ENCODE measurements at regions not wholly inside any gene's neighbourhood (a gene's known extent, or its start where the extent isn't known, plus 50 kb on each side); places are given as distances from the start of the nearest gene placed in this dataset.

DNA sequence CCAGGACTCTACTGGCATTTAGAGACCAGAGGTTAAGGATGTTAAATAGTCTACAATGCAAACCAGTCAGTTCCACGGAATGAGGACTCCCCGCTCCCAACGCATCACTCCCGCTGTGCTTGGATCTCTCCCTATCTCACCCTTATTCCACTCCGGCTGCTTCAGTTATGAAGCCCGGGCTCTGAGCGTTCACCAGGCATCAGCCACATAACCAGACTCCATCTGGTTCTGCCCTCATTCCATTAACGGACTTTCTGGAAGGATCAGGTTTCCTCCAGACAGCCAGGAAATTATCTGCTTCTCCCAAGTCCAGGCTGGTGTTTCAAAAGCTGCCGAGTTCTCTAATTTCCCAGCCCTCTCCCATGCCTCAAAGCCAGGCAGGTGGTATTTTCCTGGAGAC, 499.3 kb downstream of the GLRX3 start:
- TF ChIP-seq POLR2A (IDR thresholded peaks at IDR 0.05) = no peak
- TF ChIP-seq, protein P1, sequence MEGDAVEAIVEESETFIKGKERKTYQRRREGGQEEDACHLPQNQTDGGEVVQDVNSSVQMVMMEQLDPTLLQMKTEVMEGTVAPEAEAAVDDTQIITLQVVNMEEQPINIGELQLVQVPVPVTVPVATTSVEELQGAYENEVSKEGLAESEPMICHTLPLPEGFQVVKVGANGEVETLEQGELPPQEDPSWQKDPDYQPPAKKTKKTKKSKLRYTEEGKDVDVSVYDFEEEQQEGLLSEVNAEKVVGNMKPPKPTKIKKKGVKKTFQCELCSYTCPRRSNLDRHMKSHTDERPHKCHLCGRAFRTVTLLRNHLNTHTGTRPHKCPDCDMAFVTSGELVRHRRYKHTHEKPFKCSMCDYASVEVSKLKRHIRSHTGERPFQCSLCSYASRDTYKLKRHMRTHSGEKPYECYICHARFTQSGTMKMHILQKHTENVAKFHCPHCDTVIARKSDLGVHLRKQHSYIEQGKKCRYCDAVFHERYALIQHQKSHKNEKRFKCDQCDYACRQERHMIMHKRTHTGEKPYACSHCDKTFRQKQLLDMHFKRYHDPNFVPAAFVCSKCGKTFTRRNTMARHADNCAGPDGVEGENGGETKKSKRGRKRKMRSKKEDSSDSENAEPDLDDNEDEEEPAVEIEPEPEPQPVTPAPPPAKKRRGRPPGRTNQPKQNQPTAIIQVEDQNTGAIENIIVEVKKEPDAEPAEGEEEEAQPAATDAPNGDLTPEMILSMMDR (IDR thresholded peaks at IDR 0.05 in 4 of 5, conservative IDR thresholded peaks at IDR 0.05 in 1 of 5) = no peak
